Pancreas (tissue), 10 donors: ENCODE measurements at regions not wholly inside any gene's neighbourhood (a gene's known extent, or its start where the extent isn't known, plus 50 kb on each side); places are given as distances from the start of the nearest gene placed in this dataset.

Source experiments
- ATAC-seq, 4 donors: fragments of 200-7000 bp; cut with Tn5 transposase; one replicate each; pipeline versions ENCODE4 v1.8.0 to v1.9.1; 2020; ENCODE audit warnings: mild to moderate bottlenecking in 4 of 4, moderate library complexity in 4 of 4
- DNase-seq, 6 donors: peaks; one replicate each; pipeline ENCODE4 v3.0.0-alpha.2; 2020
- FAIRE-seq: peaks from 2 replicates; lab custom pipeline; 2012; peaks lifted over from hg19 to GRCh38; lab: Jason Lieb, UNC
- H3K27ac ChIP-seq, 4 donors: fragments of 200-600 bp; sonication (generic); 1 replicate in 3 of 4; 2 replicates in 1 of 4; pipeline versions ENCODE4 v1.5.0 to v1.8.0; 2020
- H3K27me3 ChIP-seq, 4 donors: fragments of 200-600 bp; one replicate each; pipeline ENCODE4 v1.8.0; 2021
- H3K36me3 ChIP-seq, 3 donors: fragments of 200-600 bp; sonication (generic) in 1 of 3; one replicate each; pipeline versions ENCODE4 v1.5.0 to v1.8.0; 2020 to 2021
- H3K4me1 ChIP-seq, 3 donors: fragments of 200-600 bp; one replicate each; pipeline ENCODE4 v1.8.0; 2021
- H3K4me3 ChIP-seq, 4 donors: fragments of 200-600 bp; sonication (generic) in 2 of 4; one replicate each; pipeline versions ENCODE4 v1.5.0 to v1.8.0; 2020 to 2021
- H3K9me3 ChIP-seq, 4 donors: fragments of 200-600 bp; one replicate each; pipeline ENCODE4 v1.8.0; 2021
- WGBS, 2 donors: extraction: QIAGEN DNeasy Blood & Tissue Kit; methylation state at CpG; one replicate each; pipeline ENCODE4 v1.1.7; 2013; 5-methylcytosine and 5-hydroxymethylcytosine counted together
- intact Hi-C, 3 donors: fragments of 100-400 bp; cut with DNase I; formaldehyde crosslinking; loops; one replicate each; pipeline versions ENCODE4 v1.11.1 to v1.14.2; 2022
- TF ChIP-seq, protein P1 (sequence below), 4 donors: fragments of 200-600 bp; sonication (generic) in 3 of 4; IDR thresholded peaks; one replicate each; pipeline versions ENCODE4 v1.5.0 to v1.8.0; 2021; ENCODE audit warnings: antibody characterized with exemption in 4 of 4
- donor health status: healthy with polysubstance abuse.
- donor health status: DM: no; HTN: no; CAD: no; lungs with moderate emphysema.
- donor health status: DM: no; HTN: no; CAD: no.
- donor health status: control.
- donor health status: control.
- donor health status: Bipolar disorder and iron deficiency.
- donor health status: DM: yes; HTN: yes; CAD: no.
- donor health status: DM: no; HTN: no; CAD: no.
- donor health status: DM: no; HTN: no; CAD: no.
- donor health status: DM: yes; HTN: yes; CAD: no.

DNA sequence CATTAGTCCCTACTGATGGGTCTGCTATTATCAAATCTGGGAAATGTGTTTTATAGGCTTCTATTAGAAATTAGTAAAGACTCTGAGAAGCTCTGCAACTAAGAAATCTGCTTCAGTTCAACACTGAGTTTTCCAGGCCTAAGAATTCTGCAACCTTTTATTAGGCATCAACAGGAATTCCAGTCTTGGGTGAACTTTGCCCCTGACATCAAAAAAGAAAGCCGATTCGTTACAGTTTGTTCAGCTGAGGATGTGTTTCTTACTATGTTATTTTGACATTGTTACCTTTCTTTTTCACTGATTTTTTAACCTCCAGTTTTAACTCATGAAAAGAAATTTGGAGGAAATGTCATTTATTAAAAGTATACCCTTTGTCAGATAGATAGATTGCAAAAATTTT, 131.5 kb upstream of the KCNH8 start:
- H3K36me3 ChIP-seq, result no peaks in the 10 kb centered on the region
- H3K4me3 ChIP-seq, result no peak overlapping the region
- WGBS, 2 donors, result 35 to 44% methylated on average over 2 of the region's 2 CpGs
- intact Hi-C loops, result no loop called here
- H3K4me1 ChIP-seq, result no peaks in the 10 kb centered on the region
- ATAC-seq (no peak), FAIRE-seq (no peak), DNase-seq (no peak)
- H3K27ac ChIP-seq, result no peak overlapping the region
- no peaks in the 10 kb centered on the region for H3K27me3 ChIP-seq
- no peaks in the 10 kb centered on the region for H3K9me3 ChIP-seq
- TF ChIP-seq, protein P1, sequence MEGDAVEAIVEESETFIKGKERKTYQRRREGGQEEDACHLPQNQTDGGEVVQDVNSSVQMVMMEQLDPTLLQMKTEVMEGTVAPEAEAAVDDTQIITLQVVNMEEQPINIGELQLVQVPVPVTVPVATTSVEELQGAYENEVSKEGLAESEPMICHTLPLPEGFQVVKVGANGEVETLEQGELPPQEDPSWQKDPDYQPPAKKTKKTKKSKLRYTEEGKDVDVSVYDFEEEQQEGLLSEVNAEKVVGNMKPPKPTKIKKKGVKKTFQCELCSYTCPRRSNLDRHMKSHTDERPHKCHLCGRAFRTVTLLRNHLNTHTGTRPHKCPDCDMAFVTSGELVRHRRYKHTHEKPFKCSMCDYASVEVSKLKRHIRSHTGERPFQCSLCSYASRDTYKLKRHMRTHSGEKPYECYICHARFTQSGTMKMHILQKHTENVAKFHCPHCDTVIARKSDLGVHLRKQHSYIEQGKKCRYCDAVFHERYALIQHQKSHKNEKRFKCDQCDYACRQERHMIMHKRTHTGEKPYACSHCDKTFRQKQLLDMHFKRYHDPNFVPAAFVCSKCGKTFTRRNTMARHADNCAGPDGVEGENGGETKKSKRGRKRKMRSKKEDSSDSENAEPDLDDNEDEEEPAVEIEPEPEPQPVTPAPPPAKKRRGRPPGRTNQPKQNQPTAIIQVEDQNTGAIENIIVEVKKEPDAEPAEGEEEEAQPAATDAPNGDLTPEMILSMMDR (IDR thresholded peaks at IDR 0.05), result no peak

DNA sequence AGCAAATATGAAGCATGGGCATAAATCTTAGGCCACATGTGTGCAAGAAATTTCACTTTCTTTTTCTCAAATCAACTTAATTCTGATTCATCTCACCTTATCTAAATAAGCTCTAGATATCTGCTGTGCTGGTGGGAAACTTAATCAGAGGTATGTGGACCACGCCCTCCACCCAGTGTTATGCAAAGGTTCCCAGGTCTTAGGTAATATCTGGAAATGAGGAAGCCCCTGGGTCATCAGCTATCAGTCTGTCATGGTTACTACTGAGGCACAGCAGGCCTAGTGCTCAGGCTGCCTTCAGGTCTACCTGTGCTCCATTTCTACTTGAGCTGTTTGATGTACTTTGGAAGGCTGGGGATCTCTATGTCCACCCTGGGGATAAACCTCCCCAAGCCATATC, 134.4 kb upstream of the KCNH8 start:
- Histone ChIP-seq H3K4me1 (no peaks in the 10 kb centered on the region), H3K4me3 (no peak overlapping the region), H3K36me3 (no peaks in the 10 kb centered on the region), H3K27ac (no peak overlapping the region), H3K9me3 (no peaks in the 10 kb centered on the region), H3K27me3 (no peaks in the 10 kb centered on the region)
- FAIRE-seq (no peak), ATAC-seq (peak in 1 of 4 donors; percentile 26), DNase-seq (no peak)
- 71 to 81% methylated on average over 1 of the region's 1 CpG for WGBS, 2 donors
- intact Hi-C loops, result no loop called here
- TF ChIP-seq, protein P1 (IDR thresholded peaks at IDR 0.05), result no peak

DNA sequence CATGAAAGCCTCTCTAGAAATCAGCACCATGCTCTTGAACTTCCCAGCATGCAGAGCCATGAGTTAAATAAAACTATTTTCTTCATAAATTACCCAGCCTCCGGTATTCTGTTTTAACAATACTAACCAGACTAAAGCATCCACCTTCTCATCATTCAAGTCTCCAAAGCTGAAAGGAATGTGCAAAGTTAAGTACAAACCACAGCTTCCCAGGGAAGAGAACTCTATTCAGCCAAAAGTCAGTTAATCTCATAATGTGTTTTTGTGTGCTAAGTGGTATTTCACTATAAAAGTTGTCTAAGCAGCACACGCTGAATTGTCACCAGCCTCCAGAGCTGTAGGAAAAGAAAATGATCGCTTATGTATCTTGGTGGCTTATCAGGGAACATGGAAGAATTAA, 135.5 kb upstream of the KCNH8 start:
- FAIRE-seq (no peak), ATAC-seq (no peak), DNase-seq (no peak)
- TF ChIP-seq, protein P1 (IDR thresholded peaks at IDR 0.05), result no peak
- H3K27ac ChIP-seq, result no peak overlapping the region
- no peaks in the 10 kb centered on the region for H3K4me1 ChIP-seq
- no peaks in the 10 kb centered on the region for H3K36me3 ChIP-seq
- no peaks in the 10 kb centered on the region for H3K9me3 ChIP-seq
- no peaks in the 10 kb centered on the region for H3K27me3 ChIP-seq
- intact Hi-C loops, result no loop called here
- 66 to 74% methylated on average over 3 of the region's 3 CpGs for WGBS, 2 donors
- no peak overlapping the region for H3K4me3 ChIP-seq

DNA sequence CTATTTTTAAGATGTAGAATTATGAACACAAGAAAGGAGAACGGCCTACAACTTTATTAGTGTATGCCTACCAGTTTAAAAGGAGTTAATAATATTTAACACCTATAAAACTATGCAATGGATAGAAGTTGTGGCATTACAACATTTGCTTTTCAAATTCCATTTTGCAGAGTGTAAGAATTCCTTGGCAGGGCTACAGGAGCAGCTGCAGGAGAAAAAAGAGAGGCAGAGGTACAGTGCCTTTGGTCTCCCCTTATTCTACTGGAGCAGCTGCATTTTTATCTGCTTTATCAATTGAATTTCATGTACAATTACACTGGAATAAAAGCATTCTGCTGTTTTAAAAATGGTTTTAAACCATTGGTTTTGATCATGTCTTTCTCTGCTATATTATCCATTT, 145.7 kb upstream of the KCNH8 start:
- ATAC-seq (no peak), DNase-seq (no peak), FAIRE-seq (no peak)
- no peaks in the 10 kb centered on the region for H3K36me3 ChIP-seq
- 51 to 63% methylated on average over 1 of the region's 1 CpG for WGBS, 2 donors
- no peak overlapping the region for H3K27ac ChIP-seq
- no peaks in the 10 kb centered on the region for H3K9me3 ChIP-seq
- intact Hi-C loops, result no loop called here
- TF ChIP-seq, protein P1 (IDR thresholded peaks at IDR 0.05), result no peak
- no peak overlapping the region for H3K4me3 ChIP-seq
- no peaks in the 10 kb centered on the region for H3K27me3 ChIP-seq
- no peaks in the 10 kb centered on the region for H3K4me1 ChIP-seq

DNA sequence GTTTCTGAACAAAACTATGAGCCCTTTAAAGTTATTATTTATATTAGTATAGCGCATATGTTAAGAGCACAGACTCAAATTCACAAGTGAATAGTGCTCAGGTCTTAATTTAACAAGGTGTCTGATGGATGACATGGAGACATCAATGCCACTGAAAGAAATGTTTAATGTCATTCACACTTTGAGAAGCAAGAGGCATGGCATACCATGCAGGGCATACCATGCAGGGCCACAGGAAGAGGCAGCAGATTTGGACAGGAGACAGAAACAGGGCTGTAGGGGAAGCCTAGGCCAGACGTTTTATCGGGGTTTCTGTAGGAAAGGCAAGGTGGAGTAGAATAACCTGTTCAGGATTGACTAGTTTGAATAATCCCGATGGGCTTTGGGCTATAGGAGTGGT, 150.2 kb upstream of the KCNH8 start:
- no peaks in the 10 kb centered on the region for H3K4me1 ChIP-seq
- intact Hi-C loops, result loop anchor here in 1 of 3 donors (10.0 kb wide), 1 partner anchor 443 kb away; no protein-coding TSS in a partner anchor
- no peak for ATAC-seq
- no peak overlapping the region for H3K4me3 ChIP-seq
- H3K9me3 ChIP-seq, result no peaks in the 10 kb centered on the region
- no peak for FAIRE-seq
- no peak overlapping the region for H3K27ac ChIP-seq
- TF ChIP-seq, protein P1 (IDR thresholded peaks at IDR 0.05), result no peak
- no peaks in the 10 kb centered on the region for H3K27me3 ChIP-seq
- no peaks in the 10 kb centered on the region for H3K36me3 ChIP-seq
- WGBS, 2 donors, result 69 to 84% methylated on average over 4 of the region's 4 CpGs
- no peak for DNase-seq
